SK-N-SH (cell line): ENCODE measurements at regions not wholly inside any gene's neighbourhood (a gene's known extent, or its start where the extent isn't known, plus 50 kb on each side); places are given as distances from the start of the nearest gene placed in this dataset.

ENCODE experiments used
- CTCF ChIA-PET: fragments of 300-600, 350-600 bp; formaldehyde crosslinking; extraction: SDS; loops from one replicate; lab custom pipeline; 2021; lab: Yijun Ruan, JAX
- POLR2A ChIA-PET: fragments of 350-600 bp; sonication (Branson Sonifier 250); formaldehyde crosslinking; extraction: SDS; loops from one replicate; lab custom pipeline; 2020; ENCODE audit warnings: antibody characterized with exemption, inconsistent platforms; lab: Yijun Ruan, JAX
- DNase-seq: peaks from one replicate; pipeline ENCODE4 v3.0.0; 2012
- H2AFZ ChIP-seq: fragments of 200-600 bp; sonication (generic); 2 replicates; pipeline ENCODE4 v1.8.1; 2016; ENCODE audit warnings: antibody characterized with exemption, mild to moderate bottlenecking, low read depth
- H3F3A ChIP-seq: fragments of 200-600 bp; sonication (generic); replicated peaks from 2 replicates; pipeline ENCODE3; 2016; ENCODE audit warnings: antibody characterized with exemption, mild to moderate bottlenecking; ENCODE audit not compliant: insufficient read depth
- H3K27ac ChIP-seq, 2 experiments: fragments of 200-500 bp in 1 of 2; fragments of 200-600 bp in 1 of 2; sonication (Bioruptor generic) in 1 of 2; sonication (generic), shearing (Covaris generic) in 1 of 2; 2 replicates each; pipeline versions ENCODE4 v1.5.1 to v1.6.1; 2014 to 2016; ENCODE audit warnings: low read depth in 2 of 2, inconsistent platforms in 1 of 2, low read length in 1 of 2, mild to moderate bottlenecking in 1 of 2, mixed read lengths in 1 of 2
- H3K27me3 ChIP-seq: fragments of 200-600 bp; sonication (generic), shearing (Covaris generic); 2 replicates; pipeline ENCODE4 v1.6.1; 2016; ENCODE audit warnings: mixed run types; ENCODE audit not compliant: insufficient read depth
- H3K36me3 ChIP-seq, 2 experiments: fragments of 200-500 bp in 1 of 2; fragments of 200-600 bp in 1 of 2; sonication (Bioruptor generic) in 1 of 2; sonication (generic) in 1 of 2; replicated peaks in 1 of 2; 2 replicates each; pipeline versions ENCODE3 to v1.5.1; 2014 to 2016; ENCODE audit warnings: low read length in 1 of 2, mild to moderate bottlenecking in 1 of 2; ENCODE audit not compliant: insufficient read depth in 2 of 2, control insufficient read depth in 1 of 2
- H3K4me1 ChIP-seq, 2 experiments: fragments of 200-500 bp in 1 of 2; fragments of 200-600 bp in 1 of 2; sonication (Bioruptor generic) in 1 of 2; sonication (generic), shearing (Covaris generic) in 1 of 2; 2 replicates each; pipeline versions ENCODE4 v1.5.1 to v1.6.1; 2014 to 2016; ENCODE audit warnings: low read depth in 1 of 2, low read length in 1 of 2, mixed run types in 1 of 2; ENCODE audit not compliant: insufficient read depth in 2 of 2, control insufficient read depth in 1 of 2
- H3K4me2 ChIP-seq: fragments of 200-600 bp; sonication (generic), shearing (Covaris generic); 2 replicates; pipeline ENCODE4 v1.6.1; 2017; ENCODE audit warnings: mixed run types
- H3K4me3 ChIP-seq, 2 experiments: fragments of 200-500 bp in 1 of 2; fragments of 200-600 bp in 1 of 2; sonication (Bioruptor generic) in 1 of 2; sonication (generic), shearing (Covaris generic) in 1 of 2; 2 replicates each; pipeline versions ENCODE4 v1.5.1 to v1.8.1; 2014 to 2016; ENCODE audit warnings: low read depth in 2 of 2, inconsistent platforms in 1 of 2, low read length in 1 of 2, mild to moderate bottlenecking in 1 of 2, mixed read lengths in 1 of 2, moderate library complexity in 1 of 2
- H3K79me2 ChIP-seq: fragments of 200-600 bp; sonication (generic); 2 replicates; pipeline ENCODE4 v1.8.1; 2017; ENCODE audit warnings: mild to moderate bottlenecking; ENCODE audit not compliant: insufficient read depth
- H3K9ac ChIP-seq: fragments of 200-600 bp; sonication (generic); 2 replicates; pipeline ENCODE4 v1.6.1; 2017; ENCODE audit warnings: mixed run types
- H3K9me2 ChIP-seq: fragments of 200-600 bp; sonication (generic); 2 replicates; pipeline ENCODE4 v1.6.1; 2017; ENCODE audit warnings: mixed run types
- H3K9me3 ChIP-seq: fragments of 200-600 bp; sonication (generic); 2 replicates; pipeline ENCODE4 v1.6.1; 2017; ENCODE audit warnings: mixed run types, mild to moderate bottlenecking, moderate library complexity
- H4K20me1 ChIP-seq: fragments of 200-600 bp; sonication (generic); 2 replicates; pipeline ENCODE4 v1.6.1; 2017; ENCODE audit warnings: mild to moderate bottlenecking, mixed run types; ENCODE audit not compliant: insufficient read depth
- ELF1 ChIP-seq: IDR thresholded peaks from 2 replicates; pipeline ENCODE4 v1.4.0; 2012
- EP300 ChIP-seq, 2 experiments: IDR thresholded peaks; 2 replicates each; pipeline versions ENCODE4 v1.4.0 to v1.6.1; 2012; ENCODE audit warnings: borderline replicate concordance in 1 of 2, low read depth in 1 of 2, low read length in 1 of 2
- EZH2phosphoT487 ChIP-seq: fragments of 200-600 bp; sonication (generic); IDR thresholded peaks from 2 replicates; pipeline ENCODE4 v1.6.1; 2017; ENCODE audit warnings: low read depth, mixed run types, mild to moderate bottlenecking, antibody characterized with exemption, moderate library complexity, borderline replicate concordance
- FOXJ3 ChIP-seq: sonication (generic); formaldehyde crosslinking; IDR thresholded peaks from 2 replicates; pipeline ENCODE4 v1.5.1; 2020; ENCODE audit warnings: mild to moderate bottlenecking, missing genetic modification reagents
- FOXM1 ChIP-seq: IDR thresholded peaks from 2 replicates; pipeline ENCODE4 v1.4.0; 2012; ENCODE audit warnings: low read depth, mild to moderate bottlenecking
- GABPA ChIP-seq: IDR thresholded peaks from 2 replicates; pipeline ENCODE4 v1.4.0; 2012; ENCODE audit warnings: low read depth, mild to moderate bottlenecking
- GATA2 ChIP-seq: sonication (generic); formaldehyde crosslinking; IDR thresholded peaks from 2 replicates; pipeline ENCODE4 v1.5.0; 2020; ENCODE audit warnings: mild to moderate bottlenecking, missing genetic modification reagents
- NRF1 ChIP-seq: IDR thresholded peaks from 2 replicates; pipeline ENCODE4 v1.6.1; 2012; ENCODE audit warnings: low read depth, mild to moderate bottlenecking, low read length
- POLR2AphosphoS5 ChIP-seq: IDR thresholded peaks from 2 replicates; pipeline ENCODE4 v1.6.1; 2012; ENCODE audit warnings: low read depth, low read length
- RAD21 ChIP-seq: IDR thresholded peaks from 2 replicates; pipeline ENCODE4 v1.6.1; 2012; ENCODE audit warnings: mild to moderate bottlenecking, low read length
- RFX5 ChIP-seq: IDR thresholded peaks from 2 replicates; pipeline ENCODE4 v1.6.1; 2012; ENCODE audit warnings: mild to moderate bottlenecking, improper control_type of control experiment, low read length
- RXRA ChIP-seq: IDR thresholded peaks from 2 replicates; pipeline ENCODE4 v1.4.0; 2012; ENCODE audit warnings: low read depth, mild to moderate bottlenecking, borderline replicate concordance
- WGBS: methylation state at CpG from one replicate; pipeline ENCODE4 v1.1.6; 2017; ENCODE audit warnings: low lambda C conversion rate; 5-methylcytosine and 5-hydroxymethylcytosine counted together
- TF ChIP-seq, protein P1 (sequence below): IDR thresholded peaks from 2 replicates; pipeline ENCODE4 v1.4.0; 2012; ENCODE audit warnings: low read depth, borderline replicate concordance
- TF ChIP-seq, protein P2 (sequence below): IDR thresholded peaks from 2 replicates; pipeline ENCODE4; 2012
- TF ChIP-seq, protein P3 (sequence below): fragments of 200-600 bp; sonication (generic); IDR thresholded peaks from 2 replicates; pipeline ENCODE4 v1.6.1; 2017; ENCODE audit warnings: antibody characterized with exemption, mild to moderate bottlenecking, moderate library complexity
- TF ChIP-seq, protein P4 (sequence below): IDR thresholded peaks from 2 replicates; pipeline ENCODE4 v1.4.0; 2012; ENCODE audit warnings: low read depth
- TF ChIP-seq, protein P5 (sequence below): IDR thresholded peaks from 2 replicates; pipeline ENCODE4 v1.4.0; 2012; ENCODE audit warnings: low read depth, borderline replicate concordance

DNA sequence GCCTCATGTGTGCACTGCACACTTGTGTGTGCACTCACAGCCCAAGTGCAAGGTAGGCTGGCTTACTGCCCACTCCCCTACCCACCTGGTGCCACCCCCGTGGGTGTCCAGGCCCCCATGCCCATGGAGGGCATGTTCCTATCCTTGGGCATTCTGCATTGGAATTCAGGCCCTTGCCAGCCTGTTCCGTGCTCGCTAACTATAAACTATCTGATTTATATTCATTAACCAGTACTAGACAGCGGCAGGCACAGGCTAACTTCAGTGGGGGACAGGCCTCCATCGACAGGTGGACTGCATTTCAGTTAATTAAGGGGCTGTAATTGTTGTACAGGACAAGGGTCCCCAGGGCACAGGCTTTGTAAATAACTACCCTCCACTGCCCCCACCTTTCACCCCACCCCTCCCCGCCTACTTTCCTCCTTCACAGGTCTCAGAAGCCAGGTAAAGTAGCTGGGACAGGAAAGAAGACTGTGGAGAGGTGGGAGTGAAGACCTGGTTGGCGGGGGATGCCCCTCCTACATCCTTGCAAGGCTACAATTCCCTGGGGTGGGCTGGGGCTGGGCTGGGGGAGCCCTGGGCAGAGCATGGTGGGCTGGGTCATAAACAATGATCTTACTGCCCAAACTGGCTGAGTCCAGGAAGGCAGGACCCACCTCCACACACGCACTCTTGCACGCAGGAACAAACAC lies 119.0 kb upstream of the LHX1 start:
- H3K9me2 ChIP-seq, result no peaks in the 10 kb centered on the region
- CTCF ChIA-PET, result interaction anchor here (0.7 kb wide), 1 partner anchor 10 kb away, joined by 3 read pairs; no protein-coding TSS in a partner anchor
- no peaks in the 10 kb centered on the region; a peak in 1 of 4 replicates for H3K4me1 ChIP-seq
- POLR2A ChIA-PET, result interaction anchor here (0.6 kb wide), 1 partner anchor 161 kb away, joined by 3 read pairs; no protein-coding TSS in a partner anchor
- H3K36me3 ChIP-seq, result no peaks in the 10 kb centered on the region
- DNase-seq, result no peak
- no peaks in the 10 kb centered on the region for H4K20me1 ChIP-seq
- H3K27ac ChIP-seq, result no peak overlapping the region
- no peaks in the 10 kb centered on the region for H3K79me2 ChIP-seq
- H3K9ac ChIP-seq, result no peak overlapping the region
- TF ChIP-seq EP300 (IDR thresholded peaks at IDR 0.05; ENCODE audit: borderline replicate concordance in 1 of 2, low read depth in 1 of 2, low read length in 1 of 2) (no peak), NRF1 (no peak), ELF1 (no peak), GABPA (no peak), FOXM1 (no peak), RAD21 (no peak), FOXJ3 (CRISPR knock-in tag) (no peak), RFX5 (no peak), EZH2phosphoT487 (no peak), RXRA (no peak), GATA2 (CRISPR knock-in tag) (no peak), POLR2AphosphoS5 (no peak)
- TF ChIP-seq, protein P1, sequence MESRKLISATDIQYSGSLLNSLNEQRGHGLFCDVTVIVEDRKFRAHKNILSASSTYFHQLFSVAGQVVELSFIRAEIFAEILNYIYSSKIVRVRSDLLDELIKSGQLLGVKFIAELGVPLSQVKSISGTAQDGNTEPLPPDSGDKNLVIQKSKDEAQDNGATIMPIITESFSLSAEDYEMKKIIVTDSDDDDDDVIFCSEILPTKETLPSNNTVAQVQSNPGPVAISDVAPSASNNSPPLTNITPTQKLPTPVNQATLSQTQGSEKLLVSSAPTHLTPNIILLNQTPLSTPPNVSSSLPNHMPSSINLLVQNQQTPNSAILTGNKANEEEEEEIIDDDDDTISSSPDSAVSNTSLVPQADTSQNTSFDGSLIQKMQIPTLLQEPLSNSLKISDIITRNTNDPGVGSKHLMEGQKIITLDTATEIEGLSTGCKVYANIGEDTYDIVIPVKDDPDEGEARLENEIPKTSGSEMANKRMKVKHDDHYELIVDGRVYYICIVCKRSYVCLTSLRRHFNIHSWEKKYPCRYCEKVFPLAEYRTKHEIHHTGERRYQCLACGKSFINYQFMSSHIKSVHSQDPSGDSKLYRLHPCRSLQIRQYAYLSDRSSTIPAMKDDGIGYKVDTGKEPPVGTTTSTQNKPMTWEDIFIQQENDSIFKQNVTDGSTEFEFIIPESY, result no peak
- TF ChIP-seq, protein P2, sequence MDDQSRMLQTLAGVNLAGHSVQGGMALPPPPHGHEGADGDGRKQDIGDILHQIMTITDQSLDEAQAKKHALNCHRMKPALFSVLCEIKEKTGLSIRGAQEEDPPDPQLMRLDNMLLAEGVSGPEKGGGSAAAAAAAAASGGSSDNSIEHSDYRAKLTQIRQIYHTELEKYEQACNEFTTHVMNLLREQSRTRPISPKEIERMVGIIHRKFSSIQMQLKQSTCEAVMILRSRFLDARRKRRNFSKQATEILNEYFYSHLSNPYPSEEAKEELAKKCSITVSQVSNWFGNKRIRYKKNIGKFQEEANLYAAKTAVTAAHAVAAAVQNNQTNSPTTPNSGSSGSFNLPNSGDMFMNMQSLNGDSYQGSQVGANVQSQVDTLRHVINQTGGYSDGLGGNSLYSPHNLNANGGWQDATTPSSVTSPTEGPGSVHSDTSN, result no peak
- TF ChIP-seq, protein P3, sequence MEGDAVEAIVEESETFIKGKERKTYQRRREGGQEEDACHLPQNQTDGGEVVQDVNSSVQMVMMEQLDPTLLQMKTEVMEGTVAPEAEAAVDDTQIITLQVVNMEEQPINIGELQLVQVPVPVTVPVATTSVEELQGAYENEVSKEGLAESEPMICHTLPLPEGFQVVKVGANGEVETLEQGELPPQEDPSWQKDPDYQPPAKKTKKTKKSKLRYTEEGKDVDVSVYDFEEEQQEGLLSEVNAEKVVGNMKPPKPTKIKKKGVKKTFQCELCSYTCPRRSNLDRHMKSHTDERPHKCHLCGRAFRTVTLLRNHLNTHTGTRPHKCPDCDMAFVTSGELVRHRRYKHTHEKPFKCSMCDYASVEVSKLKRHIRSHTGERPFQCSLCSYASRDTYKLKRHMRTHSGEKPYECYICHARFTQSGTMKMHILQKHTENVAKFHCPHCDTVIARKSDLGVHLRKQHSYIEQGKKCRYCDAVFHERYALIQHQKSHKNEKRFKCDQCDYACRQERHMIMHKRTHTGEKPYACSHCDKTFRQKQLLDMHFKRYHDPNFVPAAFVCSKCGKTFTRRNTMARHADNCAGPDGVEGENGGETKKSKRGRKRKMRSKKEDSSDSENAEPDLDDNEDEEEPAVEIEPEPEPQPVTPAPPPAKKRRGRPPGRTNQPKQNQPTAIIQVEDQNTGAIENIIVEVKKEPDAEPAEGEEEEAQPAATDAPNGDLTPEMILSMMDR, result no peak
- TF ChIP-seq, protein P4, sequence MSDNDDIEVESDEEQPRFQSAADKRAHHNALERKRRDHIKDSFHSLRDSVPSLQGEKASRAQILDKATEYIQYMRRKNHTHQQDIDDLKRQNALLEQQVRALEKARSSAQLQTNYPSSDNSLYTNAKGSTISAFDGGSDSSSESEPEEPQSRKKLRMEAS, result no peak
- TF ChIP-seq, protein P5, sequence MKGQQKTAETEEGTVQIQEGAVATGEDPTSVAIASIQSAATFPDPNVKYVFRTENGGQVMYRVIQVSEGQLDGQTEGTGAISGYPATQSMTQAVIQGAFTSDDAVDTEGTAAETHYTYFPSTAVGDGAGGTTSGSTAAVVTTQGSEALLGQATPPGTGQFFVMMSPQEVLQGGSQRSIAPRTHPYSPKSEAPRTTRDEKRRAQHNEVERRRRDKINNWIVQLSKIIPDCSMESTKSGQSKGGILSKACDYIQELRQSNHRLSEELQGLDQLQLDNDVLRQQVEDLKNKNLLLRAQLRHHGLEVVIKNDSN, result no peak
- H3K9me3 ChIP-seq, result no peaks in the 10 kb centered on the region
- H3K4me2 ChIP-seq, result no peak overlapping the region
- 60% methylated on average over 8 of the region's 9 CpGs for WGBS
- H2AFZ ChIP-seq, result no peak overlapping the region
- peaks cover 18% of the 10 kb centered on the region; the same call in 1 of the 2 replicates for H3K27me3 ChIP-seq
- no peaks in the 10 kb centered on the region for H3F3A ChIP-seq
- no peak overlapping the region for H3K4me3 ChIP-seq
